IMR-90 (cell line): ENCODE measurements at regions not wholly inside any gene's neighbourhood (a gene's known extent, or its start where the extent isn't known, plus 50 kb on each side); places are given as distances from the start of the nearest gene placed in this dataset.

Experiments
- ATAC-seq: fragments of 200-7000 bp; cut with Tn5 transposase; 2 replicates; pipeline ENCODE4 v1.9.1; 2020; ENCODE audit warnings: low read depth, mild to moderate bottlenecking, moderate library complexity
- BruUV-seq: library from RNA; stranded (reverse); fragments of 400-500 nt; replicated peaks from 2 replicates; lab custom pipeline; 2021; lab: Mats Ljungman, UMichigan
- CTCF ChIA-PET: fragments of 300-600 bp; formaldehyde crosslinking; extraction: SDS; loops from one replicate; lab custom pipeline; 2021; ENCODE audit warnings: antibody characterized with exemption; lab: Yijun Ruan, JAX
- POLR2A ChIA-PET: fragments of 300-600 bp; sonication (Branson Sonifier 250); formaldehyde crosslinking; loops from one replicate; lab custom pipeline; 2022; ENCODE audit warnings: antibody characterized with exemption; ENCODE audit not compliant: unreplicated experiment; lab: Charles Lee
- DNase-seq: peaks from one replicate; pipeline ENCODE4 v3.0.0; 2013
- H2AFZ ChIP-seq: replicated peaks from 2 replicates; pipeline ENCODE3; 2013; ENCODE audit warnings: low read length, mild to moderate bottlenecking; ENCODE audit not compliant: poor library complexity
- H2AK5ac ChIP-seq: 2 replicates; pipeline ENCODE4 v1.6.1; 2013; ENCODE audit warnings: low read depth, low read length, inconsistent platforms
- H2AK9ac ChIP-seq: replicated peaks from 2 replicates; pipeline ENCODE3; 2013; ENCODE audit warnings: mild to moderate bottlenecking, low read depth, low read length, moderate library complexity; ENCODE audit not compliant: poor library complexity
- H2BK120ac ChIP-seq: 2 replicates; pipeline ENCODE4 v1.6.1; 2013; ENCODE audit warnings: low read depth, low read length, inconsistent platforms
- H2BK15ac ChIP-seq: 3 replicates; pipeline ENCODE4 v1.6.1; 2013; ENCODE audit warnings: low read depth, low read length, inconsistent platforms
- H2BK20ac ChIP-seq: 2 replicates; pipeline ENCODE4 v1.6.1; 2013; ENCODE audit warnings: low read depth, mild to moderate bottlenecking, inconsistent platforms, low read length, moderate library complexity
- H2BK5ac ChIP-seq: 2 replicates; pipeline ENCODE4 v1.6.1; 2013; ENCODE audit warnings: mild to moderate bottlenecking, low read depth, low read length, inconsistent platforms; ENCODE audit not compliant: poor library complexity, severe bottlenecking
- H3K14ac ChIP-seq: replicated peaks from 2 replicates; pipeline ENCODE4 v1.6.1; 2013; ENCODE audit warnings: low read depth, low read length, inconsistent platforms
- H3K18ac ChIP-seq: 2 replicates; pipeline ENCODE4 v1.6.1; 2013; ENCODE audit warnings: low read depth, low read length, control low read depth
- H3K23ac ChIP-seq: 2 replicates; pipeline ENCODE4 v1.6.1; 2013; ENCODE audit warnings: low read depth, low read length, inconsistent platforms
- H3K27ac ChIP-seq: 2 replicates; pipeline ENCODE4 v1.5.1; 2013; ENCODE audit warnings: mild to moderate bottlenecking, control low read depth, low read length; ENCODE audit not compliant: insufficient read depth
- H3K27me3 ChIP-seq: 2 replicates; pipeline ENCODE4 v1.6.1; 2013; ENCODE audit warnings: low read length; ENCODE audit not compliant: control insufficient read depth, insufficient read depth
- H3K36me3 ChIP-seq: 2 replicates; pipeline ENCODE4 v1.6.1; 2013; ENCODE audit warnings: low read length, mixed read lengths; ENCODE audit not compliant: control insufficient read depth, insufficient read depth
- H3K4ac ChIP-seq: 2 replicates; pipeline ENCODE4 v1.6.1; 2013; ENCODE audit warnings: low read depth, low read length, inconsistent platforms
- H3K4me1 ChIP-seq: 2 replicates; pipeline ENCODE4 v1.6.1; 2013; ENCODE audit warnings: low read length, mixed read lengths; ENCODE audit not compliant: control insufficient read depth, insufficient read depth
- H3K4me2 ChIP-seq: 2 replicates; pipeline ENCODE4 v1.6.1; 2013; ENCODE audit warnings: low read depth, mild to moderate bottlenecking, control low read depth, low read length, moderate library complexity
- H3K4me3 ChIP-seq: 2 replicates; pipeline ENCODE4 v1.5.1; 2013; ENCODE audit warnings: low read depth, mild to moderate bottlenecking, control low read depth, low read length, moderate library complexity; ENCODE audit not compliant: insufficient read depth
- H3K56ac ChIP-seq: 2 replicates; pipeline ENCODE4 v1.6.1; 2013; ENCODE audit warnings: low read length, inconsistent platforms; ENCODE audit not compliant: insufficient read depth; ENCODE audit errors: extremely low read depth
- H3K79me1 ChIP-seq, 2 experiments: 2 replicates each; pipeline ENCODE4 v1.6.1; 2013; ENCODE audit warnings: low read length in 2 of 2, inconsistent platforms in 1 of 2, low read depth in 1 of 2
- H3K9ac ChIP-seq: 2 replicates; pipeline ENCODE4 v1.6.1; 2013; ENCODE audit warnings: low read depth, low read length, control low read depth
- H3K9me1 ChIP-seq: 2 replicates; pipeline ENCODE4 v1.6.1; 2013; ENCODE audit warnings: low read length, inconsistent platforms; ENCODE audit not compliant: insufficient read depth
- H3K9me3 ChIP-seq: 2 replicates; pipeline ENCODE4 v1.6.1; 2013; ENCODE audit warnings: low read length; ENCODE audit not compliant: control insufficient read depth, insufficient read depth
- H4K20me1 ChIP-seq: 2 replicates; pipeline ENCODE4 v1.6.1; 2013; ENCODE audit warnings: low read length, inconsistent platforms; ENCODE audit not compliant: insufficient read depth
- H4K5ac ChIP-seq: 2 replicates; pipeline ENCODE4 v1.6.1; 2013; ENCODE audit warnings: mild to moderate bottlenecking, low read depth, low read length, control low read depth
- H4K8ac ChIP-seq, 2 experiments: 2 replicates each; pipeline ENCODE4 v1.6.1; 2013; ENCODE audit warnings: low read depth in 2 of 2, low read length in 2 of 2, control low read depth in 1 of 2, inconsistent platforms in 1 of 2
- H4K91ac ChIP-seq: 2 replicates; pipeline ENCODE4 v1.6.1; 2013; ENCODE audit warnings: low read depth, low read length, inconsistent platforms; ENCODE audit not compliant: insufficient read depth
- CHD1 ChIP-seq: IDR thresholded peaks from 2 replicates; pipeline ENCODE4 v1.6.1; 2012; ENCODE audit warnings: low read depth, low read length, improper control_type of control experiment
- MAFK ChIP-seq: IDR thresholded peaks from 2 replicates; pipeline ENCODE4 v1.6.1; 2012; ENCODE audit warnings: low read depth, low read length, improper control_type of control experiment
- WGBS, 2 experiments: methylation state at CpG; one replicate each; pipeline versions ENCODE4 v1.1.5 to v1.1.7; 2013; ENCODE audit warnings: missing lambda C conversion rate in 2 of 2; ENCODE audit not compliant: insufficient read length in 1 of 2; ENCODE audit errors: extremely low coverage in 2 of 2; 5-methylcytosine and 5-hydroxymethylcytosine counted together
- dilution Hi-C: fragments of 300-500 bp; cut with HindIII; formaldehyde crosslinking; loops from one replicate; pipeline ENCODE4 v1.14.3; 2018; ENCODE audit warnings: low sequenced_read_pairs; ENCODE audit not compliant: unreplicated experiment
- in situ Hi-C: fragments of 300-500 bp; cut with MboI; formaldehyde crosslinking; loops from 3 replicates; pipeline ENCODE4 v1.14.3; 2019; ENCODE audit warnings: low sequenced_read_pairs, inconsistent platforms, mixed read lengths
- intact Hi-C: fragments of 100-400 bp; cut with micrococcal nuclease; formaldehyde crosslinking; loops from 2 replicates; pipeline ENCODE4 v1.10.0; 2022
- TF ChIP-seq, protein P1 (sequence below): conservative IDR thresholded peaks from 2 replicates; pipeline ENCODE4 v1.5.1; 2012; ENCODE audit warnings: mild to moderate bottlenecking, low read depth, low read length, improper control_type of control experiment

DNA sequence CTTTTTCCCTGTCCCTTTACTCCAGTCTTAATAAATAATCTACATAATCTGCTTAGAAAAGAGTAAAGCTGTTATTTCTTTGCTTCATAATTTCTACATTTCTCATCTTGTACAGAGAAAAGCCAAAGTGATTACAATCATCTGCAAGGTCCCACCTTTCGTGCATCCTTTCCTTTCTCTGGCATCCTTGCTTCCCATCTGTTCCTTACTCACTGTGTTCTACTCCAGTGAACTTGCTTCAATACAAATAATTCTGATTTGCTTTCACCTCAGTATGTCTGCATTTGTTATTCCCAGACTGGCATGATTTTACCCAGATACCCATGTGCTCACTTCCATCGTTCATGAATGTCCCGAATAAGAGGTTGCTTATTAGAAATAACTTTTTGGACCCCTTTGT, 99.4 kb upstream of the DSEL start:
- 83% methylated on average over 1 of the region's 3 CpGs; no CpG with 5 or more reads in 1 of the 2 experiments for WGBS, 2 experiments
- CTCF ChIA-PET = no interaction called here
- DNase-seq = no peak
- Histone ChIP-seq H3K56ac (no peak overlapping the region), H3K9ac (no peak overlapping the region), H4K8ac (no peak overlapping the region), H3K27ac (no peak overlapping the region), H3K9me3 (no peaks in the 10 kb centered on the region), H2AFZ (no peak overlapping the region), H4K5ac (no peak overlapping the region), H4K20me1 (no peaks in the 10 kb centered on the region), H3K9me1 (no peaks in the 10 kb centered on the region), H2AK9ac (no peak overlapping the region), H3K18ac (no peak overlapping the region), H2BK5ac (no peak overlapping the region), H3K4ac (no peak overlapping the region), H3K4me1 (no peaks in the 10 kb centered on the region), H3K23ac (no peak overlapping the region), H3K36me3 (no peaks in the 10 kb centered on the region), H3K4me3 (no peak overlapping the region), H3K14ac (no peak overlapping the region), H3K27me3 (no peaks in the 10 kb centered on the region), H2BK120ac (no peak overlapping the region), H3K4me2 (no peak overlapping the region), H2BK20ac (no peak overlapping the region), H2AK5ac (no peak overlapping the region), H2BK15ac (no peak overlapping the region), H3K79me1 (no peaks in the 10 kb centered on the region), H4K91ac (no peak overlapping the region)
- dilution Hi-C loops = no loop called here
- in situ Hi-C loops = no loop called here
- POLR2A ChIA-PET = no interaction called here
- ATAC-seq = no peak
- BruUV-seq = no TSS peak
- intact Hi-C loops = no loop called here
- TF ChIP-seq MAFK (no peak), CHD1 (no peak)
- TF ChIP-seq, protein P1, sequence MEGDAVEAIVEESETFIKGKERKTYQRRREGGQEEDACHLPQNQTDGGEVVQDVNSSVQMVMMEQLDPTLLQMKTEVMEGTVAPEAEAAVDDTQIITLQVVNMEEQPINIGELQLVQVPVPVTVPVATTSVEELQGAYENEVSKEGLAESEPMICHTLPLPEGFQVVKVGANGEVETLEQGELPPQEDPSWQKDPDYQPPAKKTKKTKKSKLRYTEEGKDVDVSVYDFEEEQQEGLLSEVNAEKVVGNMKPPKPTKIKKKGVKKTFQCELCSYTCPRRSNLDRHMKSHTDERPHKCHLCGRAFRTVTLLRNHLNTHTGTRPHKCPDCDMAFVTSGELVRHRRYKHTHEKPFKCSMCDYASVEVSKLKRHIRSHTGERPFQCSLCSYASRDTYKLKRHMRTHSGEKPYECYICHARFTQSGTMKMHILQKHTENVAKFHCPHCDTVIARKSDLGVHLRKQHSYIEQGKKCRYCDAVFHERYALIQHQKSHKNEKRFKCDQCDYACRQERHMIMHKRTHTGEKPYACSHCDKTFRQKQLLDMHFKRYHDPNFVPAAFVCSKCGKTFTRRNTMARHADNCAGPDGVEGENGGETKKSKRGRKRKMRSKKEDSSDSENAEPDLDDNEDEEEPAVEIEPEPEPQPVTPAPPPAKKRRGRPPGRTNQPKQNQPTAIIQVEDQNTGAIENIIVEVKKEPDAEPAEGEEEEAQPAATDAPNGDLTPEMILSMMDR = no peak
